ENCODE measurements at regions not wholly inside any gene's neighbourhood (a gene's known extent, or its start where the extent isn't known, plus 50 kb on each side); places are given as distances from the start of the nearest gene placed in this dataset.
"Not testable (repeated sequence)": the region's sequence is repeated elsewhere in the genome, so short reads cannot be mapped to it uniquely, and the experiment has no call there.

GRCh38 chr6:164817662-164818061 lies 491.7 kb downstream of the C6orf118 start:
- DNase-seq: no peak

GRCh38 chr6:164812706-164813105 lies 496.7 kb downstream of the C6orf118 start:
- DNase-seq: no peak

- DNase-seq: no peak
Observed at GRCh38 chr6:164807125-164807524, 502.3 kb downstream of the C6orf118 start.

GRCh38 chr6:164795056-164795815 lies 514.2 kb downstream of the C6orf118 start:
- no peak for DNase-seq

GRCh38 chr6:164792666-164793065 lies 516.7 kb downstream of the C6orf118 start:
- DNase-seq: no peak

GRCh38 chr6:164791498-164791897 lies 517.9 kb downstream of the C6orf118 start:
- no peak for DNase-seq

- DNase-seq: no peak
Observed at GRCh38 chr6:164763788-164764187, 545.6 kb downstream of the C6orf118 start.

- no peak for DNase-seq
Observed at GRCh38 chr6:164757451-164757850, 552.0 kb downstream of the C6orf118 start.

- DNase-seq: no peak
Observed at GRCh38 chr6:164756723-164757122, 552.7 kb downstream of the C6orf118 start.

GRCh38 chr6:164756142-164756541 lies 553.3 kb downstream of the C6orf118 start:
- DNase-seq: no peak

GRCh38 chr6:164753517-164753916 lies 555.9 kb downstream of the C6orf118 start:
- DNase-seq: no peak

- DNase-seq: no peak
Observed at GRCh38 chr6:164751395-164751794, 558.0 kb downstream of the C6orf118 start.

GRCh38 chr6:164750128-164750527 lies 559.3 kb downstream of the C6orf118 start:
- no peak for DNase-seq

GRCh38 chr6:164749221-164750064 lies 560.0 kb downstream of the C6orf118 start:
- no peak for DNase-seq

GRCh38 chr6:164744301-164744700 lies 565.1 kb downstream of the C6orf118 start:
- DNase-seq: no peak

- DNase-seq: no peak
Observed at GRCh38 chr6:164741938-164742451, 567.4 kb downstream of the C6orf118 start.

- not testable (repeated sequence) for DNase-seq
Observed at GRCh38 chr6:164736090-164736489, 573.3 kb downstream of the C6orf118 start.

- no peak for DNase-seq
Observed at GRCh38 chr6:164731539-164731938, 577.9 kb downstream of the C6orf118 start.

GRCh38 chr6:164721460-164721859 lies 587.9 kb downstream of the C6orf118 start:
- no peak for DNase-seq

- DNase-seq: no peak
Observed at GRCh38 chr6:164700497-164700896, 608.9 kb downstream of the C6orf118 start.

- peak; percentile 27 for DNase-seq
Observed at GRCh38 chr6:164695896-164696295, 613.5 kb downstream of the C6orf118 start.

- DNase-seq: no peak
Observed at GRCh38 chr6:164694386-164694785, 615.0 kb downstream of the C6orf118 start.

GRCh38 chr6:164693944-164694343 lies 615.5 kb downstream of the C6orf118 start:
- DNase-seq: no peak
